Osteoblast (primary cell): ENCODE measurements at regions not wholly inside any gene's neighbourhood (a gene's known extent, or its start where the extent isn't known, plus 50 kb on each side); places are given as distances from the start of the nearest gene placed in this dataset.

Experiments
- DNase-seq: peaks from one replicate; pipeline ENCODE4 v3.0.0; 2011; ENCODE audit warnings: low spot score, mixed read lengths; ENCODE audit not compliant: insufficient read length; ENCODE audit errors: missing footprints
- H2AFZ ChIP-seq: 2 replicates; pipeline ENCODE4 v1.6.0; 2011; ENCODE audit warnings: mild to moderate bottlenecking, low read length
- H3K27ac ChIP-seq: 2 replicates; pipeline ENCODE4 v1.5.1; 2011; ENCODE audit warnings: mild to moderate bottlenecking, low read depth, low read length, moderate library complexity
- H3K27me3 ChIP-seq: 2 replicates; pipeline ENCODE4 v1.6.0; 2012; ENCODE audit warnings: mild to moderate bottlenecking, control low read depth, inconsistent platforms, low read length, moderate library complexity; ENCODE audit not compliant: insufficient read depth
- H3K36me3 ChIP-seq: 2 replicates; pipeline ENCODE4 v1.5.1; 2011; ENCODE audit warnings: mild to moderate bottlenecking, low read length, control low read depth, moderate library complexity; ENCODE audit not compliant: insufficient read depth
- H3K4me1 ChIP-seq: 2 replicates; pipeline ENCODE4 v1.5.1; 2011; ENCODE audit warnings: mild to moderate bottlenecking, low read length, control low read depth, moderate library complexity; ENCODE audit not compliant: insufficient read depth
- H3K4me2 ChIP-seq: 2 replicates; pipeline ENCODE4 v1.6.0; 2011; ENCODE audit warnings: mild to moderate bottlenecking, low read length; ENCODE audit not compliant: insufficient read depth
- H3K4me3 ChIP-seq: fragments of 200-600 bp; sonication (generic); 3 replicates; pipeline ENCODE4 v1.5.1; 2012; ENCODE audit warnings: mild to moderate bottlenecking, low read length, inconsistent platforms; ENCODE audit not compliant: insufficient read depth
- H3K79me2 ChIP-seq: 2 replicates; pipeline ENCODE4 v1.6.0; 2012; ENCODE audit warnings: mild to moderate bottlenecking, low read length, control low read depth, inconsistent platforms; ENCODE audit not compliant: insufficient read depth
- H3K9me3 ChIP-seq: 2 replicates; pipeline ENCODE4 v1.5.1; 2011; ENCODE audit warnings: low read depth, low read length, control low read depth
- H4K20me1 ChIP-seq: 2 replicates; pipeline ENCODE4 v1.6.0; 2012; ENCODE audit warnings: mild to moderate bottlenecking, low read length, control low read depth; ENCODE audit not compliant: insufficient read depth
- CTCF ChIP-seq: IDR thresholded peaks from 2 replicates; pipeline ENCODE4 v1.5.1; 2011; ENCODE audit warnings: mild to moderate bottlenecking, low read depth, low read length, moderate library complexity; ENCODE audit errors: extremely low read depth

GRCh38 chr2:56962673-56963072, 778.9 kb downstream of the CCDC85A start:
- no peaks in the 10 kb centered on the region for H3K4me1 ChIP-seq
- DNase-seq: no peak
- no peak overlapping the region for H2AFZ ChIP-seq
- TF ChIP-seq CTCF: no peak
- H3K27ac ChIP-seq: no peak overlapping the region
- no peak overlapping the region for H3K4me2 ChIP-seq
- no peaks in the 10 kb centered on the region for H3K9me3 ChIP-seq
- no peaks in the 10 kb centered on the region for H3K79me2 ChIP-seq
- no peaks in the 10 kb centered on the region for H3K36me3 ChIP-seq
- no peak overlapping the region for H3K4me3 ChIP-seq
- H3K27me3 ChIP-seq: no peaks in the 10 kb centered on the region
- H4K20me1 ChIP-seq: no peaks in the 10 kb centered on the region

DNA sequence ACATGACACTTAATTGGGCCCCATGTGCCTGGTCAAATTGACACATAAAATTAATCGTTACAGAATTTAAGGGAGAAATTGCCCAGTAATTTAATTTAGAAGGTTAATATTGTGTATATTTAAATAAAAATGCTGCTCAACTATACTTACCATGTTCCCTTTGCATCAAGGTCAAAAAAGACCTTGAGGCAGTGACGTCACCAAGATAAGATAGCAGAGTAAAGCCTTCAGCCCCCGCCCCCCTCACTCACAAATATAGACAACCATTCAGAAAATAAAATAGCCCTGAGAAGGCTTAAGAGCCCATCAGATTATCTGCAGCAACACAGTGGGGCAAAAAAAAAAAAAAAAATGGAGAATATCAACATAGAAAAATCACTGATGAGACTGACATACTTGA, 785.7 kb downstream of the CCDC85A start:
- DNase-seq: no peak
- H2AFZ ChIP-seq: no peak overlapping the region
- peaks cover 4% of the 10 kb centered on the region for H3K9me3 ChIP-seq
- no peaks in the 10 kb centered on the region for H3K27me3 ChIP-seq
- no peaks in the 10 kb centered on the region for H3K79me2 ChIP-seq
- H3K36me3 ChIP-seq: no peaks in the 10 kb centered on the region
- H3K4me2 ChIP-seq: no peak overlapping the region
- no peak overlapping the region for H3K4me3 ChIP-seq
- H3K4me1 ChIP-seq: no peaks in the 10 kb centered on the region
- TF ChIP-seq CTCF: no peak
- no peaks in the 10 kb centered on the region for H4K20me1 ChIP-seq
- H3K27ac ChIP-seq: no peak overlapping the region

DNA sequence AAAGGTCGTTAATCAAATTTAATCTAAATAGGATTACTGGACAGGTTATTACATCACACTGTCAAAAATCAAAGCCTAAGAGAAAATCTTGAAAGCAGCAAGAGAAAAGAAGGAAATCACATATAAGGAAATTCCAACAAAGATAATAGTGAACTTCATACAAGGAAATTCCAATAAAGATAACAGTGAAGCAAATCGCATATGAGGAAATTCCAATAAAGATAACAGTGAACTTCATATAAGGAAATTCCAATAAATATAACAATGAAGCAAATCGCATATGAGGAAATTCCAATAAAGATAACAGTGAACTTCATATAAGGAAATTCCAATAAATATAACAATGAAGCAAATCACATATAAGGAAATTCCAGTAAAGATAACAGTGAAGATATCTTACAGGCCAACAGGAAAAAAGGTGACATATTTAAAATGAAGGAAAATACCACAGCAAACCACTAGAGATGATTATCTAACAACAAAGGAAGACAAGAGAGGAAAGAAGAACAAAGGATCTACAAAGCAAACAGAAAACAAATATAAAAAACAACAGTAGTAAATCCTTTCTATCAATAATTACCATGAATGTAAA, 787.7 kb downstream of the CCDC85A start:
- Histone ChIP-seq H3K36me3 (no peaks in the 10 kb centered on the region), H3K9me3 (peaks cover 4% of the 10 kb centered on the region), H4K20me1 (no peaks in the 10 kb centered on the region), H3K4me2 (no peak overlapping the region), H3K4me3 (no peak overlapping the region), H3K27ac (no peak overlapping the region), H2AFZ (no peak overlapping the region), H3K79me2 (no peaks in the 10 kb centered on the region), H3K4me1 (no peaks in the 10 kb centered on the region), H3K27me3 (no peaks in the 10 kb centered on the region)
- TF ChIP-seq CTCF: no peak
- no peak for DNase-seq

DNA sequence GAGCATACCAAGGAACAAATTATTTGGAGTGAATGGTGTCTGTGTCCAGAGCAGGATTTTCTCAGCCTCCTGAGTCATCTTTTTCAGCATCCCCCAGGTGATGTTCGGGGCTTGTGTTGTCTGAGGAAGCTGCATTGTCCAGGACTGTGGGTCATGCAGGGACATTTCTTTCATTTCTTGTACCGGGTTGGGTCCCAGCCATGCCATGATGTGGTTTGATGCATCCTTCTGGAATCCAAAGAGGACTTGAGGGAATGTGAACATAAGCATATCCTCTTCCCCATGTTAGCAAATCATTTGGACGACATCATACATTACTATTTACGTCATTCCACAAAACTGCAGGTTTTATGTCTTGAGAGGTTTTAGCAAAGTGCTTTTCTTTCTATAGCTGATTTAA, 797.8 kb downstream of the CCDC85A start:
- Histone ChIP-seq H3K79me2 (no peaks in the 10 kb centered on the region), H3K27me3 (no peaks in the 10 kb centered on the region), H3K27ac (no peak overlapping the region), H4K20me1 (no peaks in the 10 kb centered on the region), H3K9me3 (no peaks in the 10 kb centered on the region), H2AFZ (no peak overlapping the region), H3K4me3 (no peak overlapping the region), H3K36me3 (no peaks in the 10 kb centered on the region), H3K4me1 (no peaks in the 10 kb centered on the region), H3K4me2 (no peak overlapping the region)
- no peak for TF ChIP-seq CTCF
- DNase-seq: no peak
